ENCODE measurements at regions not wholly inside any gene's neighbourhood (a gene's known extent, or its start where the extent isn't known, plus 50 kb on each side); places are given as distances from the start of the nearest gene placed in this dataset.

DNA sequence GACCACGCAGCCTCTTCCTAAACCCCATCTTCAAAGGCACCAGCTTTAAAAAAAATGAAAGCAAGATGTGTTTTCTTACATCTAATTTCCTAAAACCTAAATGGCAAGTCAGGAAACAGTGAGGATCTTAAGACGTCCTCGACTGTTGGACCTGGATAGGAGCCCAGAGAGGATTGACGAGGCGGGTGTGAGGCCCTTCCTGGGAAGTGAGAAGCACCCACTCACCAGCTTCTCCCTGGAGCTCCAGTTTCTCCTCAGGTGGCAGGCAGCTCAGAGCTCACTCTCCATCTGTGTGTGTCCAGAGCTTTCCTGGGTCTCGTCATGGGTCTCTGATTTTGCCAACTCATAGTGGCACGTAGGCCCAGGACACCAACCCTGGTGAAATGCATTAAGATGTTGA is 614.0 kb upstream of the AUTS2 start:
- no peak overlapping the region for H3K4me3 ChIP-seq
- no peak for TF ChIP-seq EP300 (IDR thresholded peaks at IDR 0.05)
- 51 to 74% (median 68%) methylated on average over 7 of the region's 7 CpGs for WGBS, 5 donors
- DNase-seq, result no peak
- H3K4me1 ChIP-seq, result no peaks in the 10 kb centered on the region
- no peaks in the 10 kb centered on the region for H3K36me3 ChIP-seq
- no peaks in the 10 kb centered on the region for H3K27me3 ChIP-seq
- peaks cover 0 to 33% (median 16%) of the 10 kb centered on the region in 4 donors for H3K9me3 ChIP-seq
- intact Hi-C loops (cut with DNase I; ENCODE audit: low total_unique reads), result no loop called here
- H3K27ac ChIP-seq, result no peak overlapping the region

DNA sequence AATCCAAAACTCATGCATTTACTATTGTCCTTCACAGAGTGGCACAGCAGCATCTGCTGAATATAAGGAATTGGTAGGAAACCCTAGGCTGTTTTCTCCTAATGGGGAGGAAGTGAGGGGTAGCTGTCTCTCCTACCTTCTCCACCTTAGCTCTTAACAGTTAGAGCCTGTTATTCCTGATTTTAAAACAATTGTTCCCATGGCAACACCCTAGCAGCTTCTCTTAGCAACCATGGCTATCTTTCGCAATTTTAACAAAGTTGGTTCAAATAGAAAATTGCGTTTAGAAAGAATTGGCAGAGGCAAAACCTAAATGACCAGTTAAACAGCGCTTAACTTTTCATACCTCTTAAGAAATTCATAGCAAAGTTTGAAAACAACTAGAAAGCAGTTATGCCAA is 603.4 kb upstream of the AUTS2 start:
- Histone ChIP-seq H3K4me1 (no peaks in the 10 kb centered on the region), H3K4me3 (no peak overlapping the region), H3K27ac (no peak overlapping the region), H3K27me3 (no peaks in the 10 kb centered on the region), H3K36me3 (no peaks in the 10 kb centered on the region), H3K9me3 (peaks cover 0 to 28% (median 15%) of the 10 kb centered on the region in 4 donors)
- DNase-seq, result no peak
- WGBS, 5 donors, result 54 to 70% (median 58%) methylated on average over 3 of the region's 3 CpGs
- TF ChIP-seq, protein P1, sequence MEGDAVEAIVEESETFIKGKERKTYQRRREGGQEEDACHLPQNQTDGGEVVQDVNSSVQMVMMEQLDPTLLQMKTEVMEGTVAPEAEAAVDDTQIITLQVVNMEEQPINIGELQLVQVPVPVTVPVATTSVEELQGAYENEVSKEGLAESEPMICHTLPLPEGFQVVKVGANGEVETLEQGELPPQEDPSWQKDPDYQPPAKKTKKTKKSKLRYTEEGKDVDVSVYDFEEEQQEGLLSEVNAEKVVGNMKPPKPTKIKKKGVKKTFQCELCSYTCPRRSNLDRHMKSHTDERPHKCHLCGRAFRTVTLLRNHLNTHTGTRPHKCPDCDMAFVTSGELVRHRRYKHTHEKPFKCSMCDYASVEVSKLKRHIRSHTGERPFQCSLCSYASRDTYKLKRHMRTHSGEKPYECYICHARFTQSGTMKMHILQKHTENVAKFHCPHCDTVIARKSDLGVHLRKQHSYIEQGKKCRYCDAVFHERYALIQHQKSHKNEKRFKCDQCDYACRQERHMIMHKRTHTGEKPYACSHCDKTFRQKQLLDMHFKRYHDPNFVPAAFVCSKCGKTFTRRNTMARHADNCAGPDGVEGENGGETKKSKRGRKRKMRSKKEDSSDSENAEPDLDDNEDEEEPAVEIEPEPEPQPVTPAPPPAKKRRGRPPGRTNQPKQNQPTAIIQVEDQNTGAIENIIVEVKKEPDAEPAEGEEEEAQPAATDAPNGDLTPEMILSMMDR (IDR thresholded peaks at IDR 0.05), result no peak
- no peak for TF ChIP-seq EP300 (IDR thresholded peaks at IDR 0.05)
- no peak for TF ChIP-seq POLR2A (IDR thresholded peaks at IDR 0.05)
- TF ChIP-seq POLR2AphosphoS5 (IDR thresholded peaks at IDR 0.05), result no peak
- intact Hi-C loops (cut with DNase I; ENCODE audit: low total_unique reads), result no loop called here

DNA sequence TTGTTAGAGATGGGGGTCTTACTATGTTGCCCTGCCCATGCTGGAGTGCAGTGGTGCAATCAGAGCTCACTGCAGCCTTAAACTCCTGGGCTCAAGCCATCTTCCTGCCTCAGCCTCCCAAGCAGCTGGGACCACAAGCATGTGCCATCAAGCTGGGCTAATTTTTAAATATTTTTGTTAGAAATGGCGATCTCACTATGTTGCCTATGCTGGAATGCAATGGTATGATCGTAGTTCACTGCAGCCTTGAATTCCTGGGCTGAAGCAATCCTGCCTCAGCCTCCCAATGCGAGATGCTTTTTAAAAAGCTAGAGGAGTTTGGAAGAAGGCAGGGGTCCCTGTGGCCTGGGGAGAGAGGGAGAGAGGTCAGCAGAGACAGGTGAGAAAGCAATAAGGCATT is 600.1 kb upstream of the AUTS2 start:
- Histone ChIP-seq H3K36me3 (no peaks in the 10 kb centered on the region), H3K27me3 (no peaks in the 10 kb centered on the region), H3K9me3 (peaks cover 16 to 61% (median 46%) of the 10 kb centered on the region in 4 donors), H3K4me3 (no peak overlapping the region), H3K27ac (no peak overlapping the region), H3K4me1 (no peaks in the 10 kb centered on the region)
- no peak for DNase-seq
- TF ChIP-seq, protein P1 (IDR thresholded peaks at IDR 0.05), result no peak
- TF ChIP-seq POLR2A (IDR thresholded peaks at IDR 0.05) (no peak), EP300 (IDR thresholded peaks at IDR 0.05) (no peak)
- intact Hi-C loops (cut with DNase I; ENCODE audit: low total_unique reads), result no loop called here
- WGBS, 5 donors, result 67 to 85% (median 80%) methylated on average over 3 of the region's 3 CpGs

DNA sequence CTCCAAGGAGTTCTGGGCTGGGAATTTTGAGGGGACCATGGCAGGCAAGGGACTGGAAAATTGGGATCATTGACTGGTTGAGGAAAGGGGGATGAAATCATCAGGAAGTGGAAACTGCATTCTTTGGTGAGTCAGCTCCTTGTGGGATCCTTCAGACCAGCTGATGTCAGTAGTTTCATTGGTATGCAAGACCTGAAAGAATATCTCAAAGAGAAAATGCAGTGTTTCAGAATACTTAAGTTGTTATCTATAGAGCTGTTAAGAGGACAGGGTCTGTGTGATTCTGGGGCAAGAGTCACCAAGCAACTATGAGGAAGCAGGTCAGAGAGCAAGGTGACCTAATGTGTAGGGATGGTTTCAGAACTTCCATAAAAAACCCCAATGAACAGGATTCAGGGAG is 595.9 kb upstream of the AUTS2 start:
- peaks cover 16 to 64% (median 47%) of the 10 kb centered on the region in 4 donors for H3K9me3 ChIP-seq
- no peak for DNase-seq

DNA sequence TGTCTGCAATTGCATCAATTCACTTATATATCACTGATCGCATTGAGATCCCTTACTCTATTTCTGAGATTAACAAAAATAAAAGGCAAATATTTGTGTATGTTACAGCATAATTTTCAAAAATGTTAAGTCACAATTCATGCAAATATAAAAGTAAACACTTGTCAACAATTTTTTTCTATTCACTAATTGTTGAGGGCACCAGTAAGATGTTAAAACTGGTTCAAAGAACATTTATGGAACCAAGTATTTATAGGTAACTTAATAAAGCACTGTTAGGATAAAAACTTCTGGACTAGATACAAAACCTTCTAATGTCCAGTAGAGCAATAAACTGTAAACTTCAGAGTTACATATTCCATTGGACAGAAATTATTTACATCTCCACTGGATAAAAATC is 586.1 kb upstream of the AUTS2 start:
- intact Hi-C loops (cut with DNase I; ENCODE audit: low total_unique reads), result no loop called here
- H3K27ac ChIP-seq, result no peak overlapping the region
- DNase-seq, result no peak
- no peak overlapping the region for H3K4me3 ChIP-seq
- H3K27me3 ChIP-seq, result no peaks in the 10 kb centered on the region
- TF ChIP-seq, protein P1 (IDR thresholded peaks at IDR 0.05), result no peak
- TF ChIP-seq POLR2AphosphoS5 (IDR thresholded peaks at IDR 0.05), result no peak
- no peak for TF ChIP-seq EP300 (IDR thresholded peaks at IDR 0.05)
- no peak for TF ChIP-seq POLR2A (IDR thresholded peaks at IDR 0.05)
- no peaks in the 10 kb centered on the region for H3K4me1 ChIP-seq
- no peaks in the 10 kb centered on the region for H3K36me3 ChIP-seq
- H3K9me3 ChIP-seq, result no peaks in the 10 kb centered on the region
- 94 to 100% (median 98%) methylated on average over 1 of the region's 1 CpG for WGBS, 5 donors

More for the DNA sequence above, 595.9 kb upstream of the AUTS2 start:
- Histone ChIP-seq H3K4me3 (no peak overlapping the region), H3K4me1 (no peaks in the 10 kb centered on the region), H3K27ac (no peak overlapping the region), H3K36me3 (no peaks in the 10 kb centered on the region), H3K27me3 (no peaks in the 10 kb centered on the region)
- intact Hi-C loops (cut with DNase I; ENCODE audit: low total_unique reads), result no loop called here
- TF ChIP-seq, protein P1 (IDR thresholded peaks at IDR 0.05), result no peak
- no peak for TF ChIP-seq POLR2A (IDR thresholded peaks at IDR 0.05)
- TF ChIP-seq EP300 (IDR thresholded peaks at IDR 0.05), result no peak
- no peak for TF ChIP-seq POLR2AphosphoS5 (IDR thresholded peaks at IDR 0.05)
